HG03439 (cell line): ENCODE measurements at regions not wholly inside any gene's neighbourhood (a gene's known extent, or its start where the extent isn't known, plus 50 kb on each side); places are given as distances from the start of the nearest gene placed in this dataset.
"Not testable (repeated sequence)": the region's sequence is repeated elsewhere in the genome, so short reads cannot be mapped to it uniquely, and the experiment has no call there.

Experiments used
- ATAC-seq: cut with Tn5 transposase; IDR thresholded peaks from one replicate; pipeline ENCODE4 v1.9.1; 2021; ENCODE audit warnings: mild to moderate bottlenecking, moderate library complexity; ENCODE audit not compliant: unreplicated experiment

DNA sequence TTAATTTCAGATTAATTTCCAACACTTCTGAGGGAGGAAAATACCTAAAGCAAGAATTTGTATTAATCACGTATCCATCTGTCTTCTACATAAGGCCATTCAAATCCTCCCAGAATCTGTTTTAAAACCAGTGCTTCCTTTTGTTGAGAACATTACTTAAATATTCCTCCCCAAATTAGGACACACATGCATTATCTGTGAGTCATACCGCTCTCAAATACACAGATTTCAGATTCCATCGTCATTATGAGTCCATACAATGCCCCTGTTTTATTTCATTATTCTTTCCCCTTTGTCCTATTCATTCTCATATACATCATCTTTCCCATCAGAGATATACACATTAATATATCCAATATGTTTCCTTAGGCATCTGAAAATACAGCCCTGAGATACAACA lies 57.3 kb upstream of the PRSS12 start:
- no peak for ATAC-seq

- peak; percentile 69 for ATAC-seq
These were observed 64.5 kb upstream of the PRSS12 start for GRCh38 chr4:118417325-118417724.

GRCh38 chr4:118417800-118418199 lies 65.0 kb upstream of the PRSS12 start:
- not testable (repeated sequence) for ATAC-seq

GRCh38 chr4:118418396-118418795 lies 65.6 kb upstream of the PRSS12 start:
- ATAC-seq: not testable (repeated sequence)

- not testable (repeated sequence) for ATAC-seq
These were observed 66.8 kb upstream of the PRSS12 start for GRCh38 chr4:118419626-118420025.

DNA sequence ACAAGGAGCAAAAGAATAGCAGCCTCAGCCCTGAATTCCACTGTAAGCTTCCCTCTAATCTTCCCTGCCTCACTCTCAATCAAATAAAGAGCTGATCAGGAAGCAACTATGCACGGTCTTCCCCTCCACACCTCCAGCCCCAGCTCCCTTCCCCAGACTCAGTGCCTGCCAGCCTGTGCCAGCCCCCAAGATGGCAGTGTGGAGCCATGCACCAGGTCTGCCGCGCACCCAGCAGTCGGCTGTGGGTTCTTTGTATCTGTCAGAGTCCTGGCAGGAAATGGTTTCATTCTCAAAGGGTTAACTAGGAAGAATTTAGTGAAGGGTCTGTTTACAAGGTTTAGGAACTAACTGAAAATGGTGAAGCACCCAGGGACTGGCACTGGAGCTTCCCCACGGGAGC lies 71.3 kb upstream of the PRSS12 start:
- ATAC-seq: not testable (repeated sequence)

DNA sequence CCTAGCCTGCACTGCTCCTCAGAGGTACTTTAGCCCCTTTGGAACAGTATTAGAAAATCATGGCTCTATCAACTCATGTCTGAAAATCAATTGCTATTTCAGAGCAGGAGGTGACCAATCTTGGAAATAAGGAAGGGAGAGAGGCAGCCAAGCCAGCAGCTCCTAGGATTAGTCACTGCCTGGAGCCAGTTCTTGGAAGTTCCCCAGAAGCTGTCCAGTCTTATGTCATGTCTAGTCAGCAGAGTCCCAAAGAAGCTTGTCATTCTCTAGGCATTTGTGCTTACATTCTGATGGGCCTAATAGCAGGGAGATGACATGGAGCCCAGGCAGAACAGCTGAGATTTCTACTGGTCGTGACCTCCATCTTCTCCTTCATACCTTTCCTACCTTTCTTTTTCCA lies 76.1 kb upstream of the PRSS12 start:
- not testable (repeated sequence) for ATAC-seq

GRCh38 chr4:118432359-118432758 lies 79.6 kb upstream of the PRSS12 start:
- not testable (repeated sequence) for ATAC-seq

GRCh38 chr4:118433612-118434375 lies 81.0 kb upstream of the PRSS12 start:
- not testable (repeated sequence) for ATAC-seq

GRCh38 chr4:118435415-118435814 lies 82.6 kb upstream of the PRSS12 start:
- ATAC-seq: not testable (repeated sequence)

DNA sequence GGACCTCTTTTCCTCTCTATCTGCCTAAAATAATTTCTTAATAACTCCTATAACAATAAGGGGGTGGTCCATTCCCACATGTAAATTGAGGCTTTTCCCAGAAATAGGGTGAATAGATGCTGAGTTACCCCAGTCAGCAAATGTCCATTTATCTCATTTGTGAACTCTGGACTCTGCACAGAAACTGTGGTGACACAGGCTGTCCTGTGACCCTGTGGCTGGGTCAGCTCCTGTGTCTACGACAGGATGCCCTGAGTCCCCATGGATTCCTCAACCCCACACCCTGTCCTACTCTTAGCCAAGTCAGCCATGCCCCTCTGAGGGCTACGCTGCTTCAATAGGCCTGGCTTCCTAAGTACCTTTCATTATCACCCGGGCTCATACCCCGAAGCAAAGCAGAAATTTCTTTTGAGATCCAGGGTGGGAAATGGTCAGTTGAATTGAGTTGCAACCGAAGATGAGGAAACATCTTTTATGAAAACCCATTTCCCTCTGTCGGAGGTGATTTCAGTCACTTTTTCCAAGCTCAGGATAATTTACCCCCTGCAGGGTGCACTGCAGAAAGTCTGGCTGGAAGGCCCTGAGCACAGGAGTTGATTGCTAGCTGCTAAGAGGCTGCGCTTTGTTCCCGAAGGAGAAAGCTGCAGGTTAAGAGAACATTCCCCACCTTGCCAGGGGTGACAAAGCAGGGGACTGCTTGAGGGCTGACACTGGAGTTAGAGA lies 89.5 kb upstream of the PRSS12 start:
- not testable (repeated sequence) for ATAC-seq

DNA sequence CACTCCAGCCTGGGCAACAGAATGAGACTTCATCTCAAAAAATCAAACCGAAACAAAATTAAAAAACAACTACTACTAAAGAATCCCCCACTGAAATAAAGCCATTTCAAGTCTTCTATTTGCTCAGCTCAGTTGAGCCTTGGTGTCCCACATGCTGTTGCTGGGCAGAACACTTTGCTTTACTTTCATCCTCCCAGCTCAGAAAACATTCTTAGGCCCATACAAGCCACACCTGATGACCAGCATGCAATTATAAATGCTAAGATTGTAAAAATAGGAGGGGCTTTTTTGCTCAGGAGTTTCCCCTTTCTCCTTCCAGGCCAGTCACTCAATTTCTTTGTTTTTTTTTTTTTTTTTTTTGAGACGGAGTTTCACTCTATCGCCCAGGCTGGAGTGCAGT lies 94.6 kb upstream of the PRSS12 start:
- ATAC-seq: not testable (repeated sequence)

DNA sequence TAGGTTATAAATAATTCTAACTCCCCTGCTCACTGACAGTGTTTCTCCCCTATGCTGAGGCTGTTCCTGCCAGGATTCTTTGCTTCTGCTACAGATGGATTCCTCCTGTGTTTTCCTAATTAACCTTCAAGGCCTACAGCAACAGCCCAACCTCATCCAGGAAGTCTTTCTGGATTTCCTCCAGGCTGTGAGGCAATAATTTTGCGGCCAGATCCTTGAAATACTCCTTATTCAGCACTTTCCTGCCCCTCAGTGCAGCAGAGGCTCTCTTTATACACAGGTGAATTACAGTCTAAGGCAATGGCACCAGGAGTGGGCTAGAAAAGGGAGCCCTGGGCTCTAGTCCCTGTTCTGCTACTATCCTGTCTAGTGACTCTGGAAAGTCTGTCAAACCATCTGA lies 102.1 kb upstream of the PRSS12 start:
- not testable (repeated sequence) for ATAC-seq

DNA sequence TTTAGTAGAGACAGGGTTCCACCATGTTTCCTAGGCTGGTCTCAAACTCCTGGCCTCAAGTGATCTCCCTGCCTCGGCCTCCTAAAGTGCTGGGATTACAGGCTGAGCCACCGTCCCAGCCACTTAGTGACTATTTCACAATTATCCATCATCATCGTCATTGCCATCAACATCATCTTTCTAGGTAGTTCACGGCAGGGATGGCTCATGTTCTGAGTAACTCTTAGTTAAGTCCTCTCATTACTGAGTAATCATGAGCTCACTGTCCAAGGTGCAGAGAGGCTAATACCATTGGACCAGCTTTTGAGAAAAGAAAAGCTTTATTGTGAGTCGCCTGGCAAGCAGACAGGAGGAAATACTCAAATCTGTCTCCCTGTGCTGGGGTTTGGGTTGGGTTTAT lies 108.6 kb upstream of the PRSS12 start:
- ATAC-seq: not testable (repeated sequence)

GRCh38 chr4:118465831-118466230 lies 113.0 kb upstream of the PRSS12 start:
- ATAC-seq: not testable (repeated sequence)

DNA sequence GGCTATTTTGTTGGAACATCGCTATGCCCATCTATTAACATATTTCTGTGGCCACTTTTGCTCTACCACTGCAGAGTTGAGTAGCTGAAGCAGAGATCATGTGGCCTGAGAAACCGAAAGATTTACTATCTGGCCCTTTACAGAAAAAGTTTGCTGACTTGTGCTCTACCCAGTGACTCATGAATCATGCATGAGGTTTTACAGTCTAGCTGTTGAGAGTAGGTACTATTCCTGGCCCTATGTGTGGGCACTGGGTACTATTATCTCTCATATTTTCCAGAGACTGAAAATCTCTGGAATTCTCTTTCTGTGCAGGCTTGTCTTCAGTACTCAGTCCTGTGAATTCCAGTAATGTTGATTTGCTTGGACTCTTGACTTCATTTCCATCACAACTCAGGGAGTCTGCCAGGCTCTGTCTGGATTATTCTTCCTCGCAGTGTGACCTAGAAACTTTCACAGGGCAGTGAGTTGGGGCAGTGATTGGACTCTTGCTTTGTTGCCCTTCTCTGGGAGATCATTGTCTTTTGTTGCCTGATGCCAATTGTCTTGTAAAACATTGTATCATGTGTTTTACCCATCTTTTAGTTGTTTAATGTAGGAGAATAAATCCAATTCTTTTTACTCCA lies 121.3 kb upstream of the PRSS12 start:
- ATAC-seq: not testable (repeated sequence)

- ATAC-seq: not testable (repeated sequence)
These were observed 122.0 kb upstream of the PRSS12 start for GRCh38 chr4:118474771-118475170.

GRCh38 chr4:118475901-118476300 lies 123.1 kb upstream of the PRSS12 start:
- not testable (repeated sequence) for ATAC-seq

DNA sequence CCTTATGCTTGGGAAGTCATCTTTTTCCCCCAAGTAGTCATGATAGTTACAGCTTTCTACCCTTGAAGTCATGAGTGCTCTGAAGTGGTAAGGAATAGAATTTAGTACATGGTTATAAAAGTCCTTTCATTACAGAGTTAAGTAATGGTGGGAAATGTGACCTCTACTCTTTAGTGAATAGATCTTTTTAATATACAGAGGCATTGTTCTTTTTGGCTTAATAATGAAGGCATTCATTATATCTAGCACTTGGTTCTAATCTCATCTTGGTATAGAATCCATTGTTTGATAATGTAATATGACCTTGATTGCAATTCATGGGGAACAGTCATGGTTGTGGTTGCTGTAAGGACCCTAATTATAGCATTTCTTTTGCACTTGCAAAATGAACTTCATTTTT lies 125.0 kb upstream of the PRSS12 start:
- ATAC-seq: not testable (repeated sequence)

DNA sequence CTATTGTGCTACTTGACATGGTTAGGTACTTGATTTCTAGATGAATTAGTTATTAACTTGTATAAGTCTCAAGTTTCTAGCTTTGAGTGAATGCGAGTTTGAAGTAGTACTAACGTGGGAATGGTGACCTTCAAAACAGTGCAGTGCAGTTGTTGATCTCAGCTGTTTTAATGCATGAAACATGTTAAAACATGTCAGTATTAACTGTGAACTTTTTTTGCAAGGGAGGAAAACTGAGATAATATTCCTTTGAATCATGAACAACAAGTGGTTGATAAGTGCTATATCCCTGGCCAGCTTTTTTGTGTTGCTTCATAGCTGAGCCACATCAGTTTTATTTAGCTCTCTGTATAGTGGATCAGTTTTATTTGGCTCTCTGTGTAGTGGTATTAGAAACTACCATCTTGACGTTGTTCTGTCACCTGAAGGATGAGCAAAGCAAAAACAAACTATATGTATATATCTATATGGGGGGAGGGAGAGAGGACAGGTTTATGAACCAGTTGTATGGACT lies 133.1 kb upstream of the PRSS12 start:
- not testable (repeated sequence) for ATAC-seq

GRCh38 chr4:118492963-118493362 lies 140.2 kb upstream of the PRSS12 start:
- not testable (repeated sequence) for ATAC-seq
